ENCODE measurements at regions not wholly inside any gene's neighbourhood (a gene's known extent, or its start where the extent isn't known, plus 50 kb on each side); places are given as distances from the start of the nearest gene placed in this dataset.

DNA sequence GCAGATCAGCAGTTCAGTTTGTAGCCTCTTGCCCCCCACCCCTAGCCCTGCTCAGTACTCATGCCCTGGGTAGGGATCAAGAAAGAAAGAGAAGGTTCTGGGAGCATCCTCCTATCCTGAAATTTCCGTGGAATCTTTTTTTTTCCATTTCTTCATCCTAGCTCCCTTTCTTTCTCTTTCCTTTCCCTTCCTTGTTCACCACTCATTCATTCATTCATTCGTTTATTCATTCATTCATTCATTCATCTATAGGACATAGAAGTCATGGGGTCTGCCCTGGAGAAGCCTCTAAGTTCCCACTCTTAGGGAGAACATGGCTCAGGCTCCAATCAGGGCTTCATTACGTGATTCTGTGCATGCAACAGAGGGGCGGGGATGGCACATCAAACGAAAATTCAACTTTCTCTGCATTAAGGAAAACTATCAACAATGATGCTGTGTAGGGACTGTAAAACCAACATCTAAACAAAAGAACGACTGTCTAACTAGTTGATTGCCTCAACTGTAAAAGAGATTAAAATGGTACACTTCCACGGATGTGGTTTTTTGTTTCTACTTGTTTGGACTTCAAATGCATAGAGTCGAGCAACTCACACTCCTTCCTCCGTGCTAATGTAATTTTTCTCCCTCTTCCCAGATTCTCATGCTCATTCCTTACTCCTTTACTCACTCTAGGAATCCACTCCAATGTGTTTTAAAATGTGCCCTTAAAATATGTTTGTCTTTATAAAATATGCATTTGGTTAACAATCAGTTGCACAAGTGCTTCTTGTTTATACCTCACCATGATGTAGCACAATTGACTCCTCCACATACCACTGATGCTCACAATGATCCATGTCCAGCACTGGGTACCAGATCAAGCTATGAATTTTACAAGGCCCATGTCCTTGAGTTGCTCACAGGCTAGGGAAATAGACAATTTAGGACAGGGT, 101.2 kb upstream of the SLC2A1 start:
- TF ChIP-seq, protein P1, sequence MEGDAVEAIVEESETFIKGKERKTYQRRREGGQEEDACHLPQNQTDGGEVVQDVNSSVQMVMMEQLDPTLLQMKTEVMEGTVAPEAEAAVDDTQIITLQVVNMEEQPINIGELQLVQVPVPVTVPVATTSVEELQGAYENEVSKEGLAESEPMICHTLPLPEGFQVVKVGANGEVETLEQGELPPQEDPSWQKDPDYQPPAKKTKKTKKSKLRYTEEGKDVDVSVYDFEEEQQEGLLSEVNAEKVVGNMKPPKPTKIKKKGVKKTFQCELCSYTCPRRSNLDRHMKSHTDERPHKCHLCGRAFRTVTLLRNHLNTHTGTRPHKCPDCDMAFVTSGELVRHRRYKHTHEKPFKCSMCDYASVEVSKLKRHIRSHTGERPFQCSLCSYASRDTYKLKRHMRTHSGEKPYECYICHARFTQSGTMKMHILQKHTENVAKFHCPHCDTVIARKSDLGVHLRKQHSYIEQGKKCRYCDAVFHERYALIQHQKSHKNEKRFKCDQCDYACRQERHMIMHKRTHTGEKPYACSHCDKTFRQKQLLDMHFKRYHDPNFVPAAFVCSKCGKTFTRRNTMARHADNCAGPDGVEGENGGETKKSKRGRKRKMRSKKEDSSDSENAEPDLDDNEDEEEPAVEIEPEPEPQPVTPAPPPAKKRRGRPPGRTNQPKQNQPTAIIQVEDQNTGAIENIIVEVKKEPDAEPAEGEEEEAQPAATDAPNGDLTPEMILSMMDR (IDR thresholded peaks at IDR 0.05; ENCODE audit: low read depth, low read length, missing control alignments), result no peak
- no peak for DNase-seq (ENCODE audit: extremely low read depth, low read depth)
- H3K4me3 ChIP-seq (replicated peaks; ENCODE audit: low read depth, low read length), result no peak overlapping the region

DNA sequence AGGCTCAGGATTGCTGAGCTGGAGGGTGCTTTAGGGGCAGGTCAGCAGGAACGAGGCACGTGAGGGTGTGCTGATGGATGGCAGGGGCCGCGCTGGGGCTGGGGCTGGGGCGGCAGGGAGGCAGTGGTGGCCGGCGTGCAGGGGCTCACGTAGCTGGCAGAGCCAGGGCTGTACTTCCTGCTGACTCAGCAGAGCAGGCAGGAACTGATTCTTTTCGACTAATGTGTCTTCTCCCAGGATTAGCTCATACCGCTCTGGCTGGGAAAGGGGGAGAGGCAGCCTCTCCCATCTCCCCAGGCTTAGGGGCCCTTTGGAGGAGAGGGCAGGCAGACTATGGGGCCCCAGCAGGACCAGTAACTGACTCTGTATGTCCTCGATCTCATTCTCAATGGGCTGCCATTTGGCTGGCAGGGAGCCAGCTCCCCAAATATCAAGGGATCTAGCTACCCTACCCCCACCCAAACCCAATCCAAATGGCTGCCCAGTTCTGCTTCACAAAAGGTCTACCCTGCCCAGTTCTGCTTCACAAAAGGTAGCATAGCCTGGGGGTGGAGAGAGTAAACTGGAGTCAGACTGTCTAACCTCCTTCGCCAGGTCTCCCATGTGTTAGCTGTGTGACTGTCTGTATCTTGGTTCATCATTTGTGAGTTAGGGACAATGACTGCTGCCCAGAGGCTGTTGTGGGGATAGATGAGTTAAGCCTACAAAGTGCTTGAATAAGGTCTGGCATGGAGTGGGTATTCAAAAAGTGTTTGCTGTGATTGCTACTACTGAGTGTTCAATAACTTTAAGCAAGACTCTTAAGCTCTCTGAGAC, 100.1 kb upstream of the SLC2A1 start:
- no peak overlapping the region for H3K4me3 ChIP-seq (replicated peaks; ENCODE audit: low read depth, low read length)
- no peak for DNase-seq (ENCODE audit: extremely low read depth, low read depth)
- TF ChIP-seq, protein P1 (IDR thresholded peaks at IDR 0.05; ENCODE audit: low read depth, low read length, missing control alignments), result no peak

GRCh38 chr1:43058056-43058455, 99.4 kb upstream of the SLC2A1 start:
- DNase-seq (ENCODE audit: extremely low read depth, low read depth), result no peak
- H3K4me3 ChIP-seq (replicated peaks; ENCODE audit: low read depth, low read length), result no peak overlapping the region
- TF ChIP-seq, protein P1 (IDR thresholded peaks at IDR 0.05; ENCODE audit: low read depth, low read length, missing control alignments), result no peak

DNA sequence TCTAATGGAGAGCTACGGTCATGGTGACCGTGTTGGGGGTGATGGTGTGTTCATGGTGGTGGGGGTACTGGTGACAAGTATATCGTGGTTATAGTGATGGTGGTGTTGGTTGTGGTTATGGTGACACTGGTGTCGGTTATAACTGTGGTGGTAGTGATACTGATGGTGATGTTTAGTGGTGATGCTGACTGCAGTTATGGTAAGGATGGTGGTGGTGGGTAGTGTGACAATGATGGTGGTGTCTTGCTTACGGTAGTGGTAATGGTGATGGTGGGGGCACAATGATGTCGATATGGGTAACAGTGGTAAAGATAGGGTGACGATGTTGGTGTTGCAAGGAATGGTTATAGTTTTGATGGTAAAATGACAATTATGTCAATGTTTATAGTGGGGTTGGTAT, 98.9 kb upstream of the SLC2A1 start:
- H3K4me3 ChIP-seq (replicated peaks; ENCODE audit: low read depth, low read length), result no peak overlapping the region
- no peak for DNase-seq (ENCODE audit: extremely low read depth, low read depth)
- TF ChIP-seq, protein P1 (IDR thresholded peaks at IDR 0.05; ENCODE audit: low read depth, low read length, missing control alignments), result no peak

- no peak overlapping the region for H3K4me3 ChIP-seq (replicated peaks; ENCODE audit: low read depth, low read length)
- TF ChIP-seq, protein P1 (IDR thresholded peaks at IDR 0.05; ENCODE audit: low read depth, low read length, missing control alignments), result no peak
- no peak for DNase-seq (ENCODE audit: extremely low read depth, low read depth)
Measured at GRCh38 chr1:43056981-43057391, 98.3 kb upstream of the SLC2A1 start.

DNA sequence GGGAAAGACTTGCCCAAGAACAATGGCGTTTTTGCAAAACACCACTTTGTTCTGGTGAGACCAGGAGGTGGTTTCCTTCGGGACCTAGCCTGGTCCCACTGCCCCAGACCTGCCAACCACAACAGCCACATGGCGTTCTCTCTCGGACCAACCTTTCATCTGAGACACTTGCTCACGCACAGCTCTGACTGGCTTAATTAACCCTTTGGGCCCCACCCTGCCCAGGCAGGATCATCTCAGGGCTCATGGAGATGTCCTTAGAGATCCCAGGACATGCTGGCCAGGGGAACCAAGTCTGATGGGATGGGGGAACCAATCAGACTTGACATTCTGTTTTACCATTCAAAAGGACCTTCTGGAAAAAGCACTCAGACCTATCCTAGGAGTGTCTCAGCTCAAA, 97.8 kb upstream of the SLC2A1 start:
- no peak for DNase-seq (ENCODE audit: extremely low read depth, low read depth)
- TF ChIP-seq, protein P1 (IDR thresholded peaks at IDR 0.05; ENCODE audit: low read depth, low read length, missing control alignments), result no peak
- H3K4me3 ChIP-seq (replicated peaks; ENCODE audit: low read depth, low read length), result no peak overlapping the region

Data from HFF-Myc (cell line).